HG02885 (cell line): ENCODE measurements at regions not wholly inside any gene's neighbourhood (a gene's known extent, or its start where the extent isn't known, plus 50 kb on each side); places are given as distances from the start of the nearest gene placed in this dataset.
"Not testable (repeated sequence)": the region's sequence is repeated elsewhere in the genome, so short reads cannot be mapped to it uniquely, and the experiment has no call there.

Source experiments
- ATAC-seq: cut with Tn5 transposase; IDR thresholded peaks from one replicate; pipeline ENCODE4 v1.9.1; 2021; ENCODE audit warnings: mild to moderate bottlenecking; ENCODE audit not compliant: unreplicated experiment, poor library complexity

DNA sequence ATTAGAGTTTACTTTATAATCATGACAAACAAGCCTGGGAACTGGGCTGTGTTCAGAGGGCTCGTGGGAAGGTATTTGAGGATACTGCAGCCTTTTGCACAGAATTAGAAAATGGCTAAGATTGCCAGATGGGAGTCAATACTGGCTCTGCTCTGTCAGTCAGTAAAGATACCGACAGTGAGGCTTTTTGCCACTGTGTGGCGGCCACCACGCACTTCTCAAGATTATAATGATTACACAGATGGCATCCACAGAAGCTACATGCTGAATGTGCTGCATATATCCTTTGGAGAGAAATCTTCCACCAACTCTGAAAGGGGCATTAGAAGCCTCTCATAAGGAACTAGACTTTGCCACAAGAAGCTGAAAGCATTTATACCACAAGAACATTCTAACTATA, 213.4 kb upstream of the PTBP2 start:
- no peak for ATAC-seq

DNA sequence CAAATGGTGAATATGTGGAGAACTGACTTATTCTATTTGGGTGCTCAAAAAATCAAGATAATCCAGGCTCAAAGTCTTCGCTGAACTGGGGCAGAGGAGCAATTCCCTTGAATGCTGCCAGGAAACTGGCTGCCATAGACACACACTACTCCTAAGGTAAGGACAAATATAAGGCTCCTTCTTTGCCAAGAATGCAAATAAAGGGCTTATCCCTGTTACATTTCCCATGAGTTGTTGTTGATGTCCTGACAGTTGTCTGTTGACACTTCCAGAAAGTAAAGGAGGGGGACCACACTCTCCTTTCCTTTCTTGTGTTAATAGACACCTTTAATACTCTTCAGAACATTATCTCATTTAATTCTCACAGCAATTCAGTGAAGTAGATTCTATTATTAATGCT, 212.2 kb upstream of the PTBP2 start:
- ATAC-seq = no peak

GRCh38 chr1:96509951-96510350, 211.6 kb upstream of the PTBP2 start:
- ATAC-seq = no peak

DNA sequence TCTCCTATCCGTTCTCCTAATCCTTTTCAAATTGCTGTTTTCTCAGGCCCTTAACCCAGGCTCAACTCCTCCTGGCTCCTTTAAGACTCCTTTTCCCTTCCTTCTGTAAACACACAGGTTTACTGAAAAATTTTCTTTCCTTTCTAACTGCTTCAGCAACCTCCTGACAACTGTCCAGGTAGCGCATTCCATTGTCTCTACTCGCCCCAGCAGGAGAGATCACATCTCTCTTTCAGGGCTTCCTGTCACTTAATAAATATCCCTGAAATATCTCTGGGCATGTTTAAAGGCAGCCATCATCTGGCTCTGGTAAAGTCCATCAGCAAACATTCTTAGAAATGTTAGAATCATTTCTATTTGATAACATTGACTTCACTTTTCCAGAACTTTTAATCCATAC, 211.2 kb upstream of the PTBP2 start:
- no peak for ATAC-seq

DNA sequence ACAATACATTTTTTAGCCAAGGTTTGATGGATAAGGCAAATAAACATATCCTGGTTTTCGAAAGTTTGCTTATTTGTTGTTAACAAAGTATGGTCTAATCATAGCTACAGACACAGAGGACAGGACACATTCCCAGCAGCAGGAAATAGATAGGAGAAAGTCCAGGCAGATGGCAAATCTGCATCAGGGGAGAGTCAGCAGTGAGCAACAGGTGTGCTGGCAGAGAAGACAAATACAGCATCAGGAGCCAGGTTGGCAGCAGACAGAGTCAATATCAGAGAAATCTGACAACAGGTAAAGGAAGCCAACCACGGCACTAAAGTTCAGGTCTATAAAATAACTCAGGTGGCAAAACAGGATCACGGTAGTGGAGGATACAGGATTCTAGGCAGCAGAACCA, 210.7 kb upstream of the PTBP2 start:
- no peak for ATAC-seq

DNA sequence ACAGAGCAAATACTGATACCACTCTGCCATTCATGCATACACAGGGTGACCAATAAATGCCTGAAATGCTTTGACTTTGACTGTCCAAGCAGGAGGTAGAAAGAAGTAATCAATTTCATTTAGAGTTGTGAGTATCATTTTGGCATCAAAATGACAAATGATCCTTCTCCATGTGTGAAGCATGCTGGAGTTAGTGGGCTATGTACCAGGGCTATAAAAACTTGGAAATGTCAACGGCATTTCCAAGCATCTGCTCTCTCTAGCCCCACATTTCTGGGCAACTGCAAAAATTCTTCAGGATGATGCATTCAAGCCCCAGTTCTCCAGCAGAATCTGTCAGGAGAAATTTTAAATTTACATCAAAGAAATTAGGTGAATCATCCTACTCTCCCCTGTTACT, 208.4 kb upstream of the PTBP2 start:
- ATAC-seq = no peak

DNA sequence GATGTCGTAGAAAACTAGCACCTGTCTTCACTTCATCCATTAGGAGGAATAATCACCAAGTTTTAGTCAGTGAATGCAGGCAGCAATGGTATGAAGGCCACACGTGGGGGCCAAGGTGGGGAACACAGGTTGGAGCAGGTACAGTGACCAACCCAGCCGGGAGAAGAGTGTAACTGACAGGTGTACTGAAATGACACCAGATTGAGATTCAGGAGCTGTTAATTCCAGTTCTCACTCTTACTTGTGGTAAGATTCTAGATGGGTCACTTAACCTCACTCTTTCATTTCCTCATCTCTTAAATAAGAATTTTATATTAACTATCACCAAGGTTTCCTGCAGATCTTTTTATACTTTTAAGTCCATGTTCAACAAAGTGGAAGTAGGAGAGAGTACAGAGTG, 206.2 kb upstream of the PTBP2 start:
- ATAC-seq = peak; percentile 88

GRCh38 chr1:96515925-96516324, 205.7 kb upstream of the PTBP2 start:
- ATAC-seq = peak; percentile 43

GRCh38 chr1:96519851-96520578, 201.6 kb upstream of the PTBP2 start:
- no peak for ATAC-seq

- no peak for ATAC-seq
Measured at GRCh38 chr1:96520579-96520947, 201.0 kb upstream of the PTBP2 start.

GRCh38 chr1:96521010-96521409, 200.6 kb upstream of the PTBP2 start:
- no peak for ATAC-seq

GRCh38 chr1:96521994-96522760, 199.4 kb upstream of the PTBP2 start:
- ATAC-seq = no peak

GRCh38 chr1:96522927-96523326, 198.7 kb upstream of the PTBP2 start:
- ATAC-seq = no peak

DNA sequence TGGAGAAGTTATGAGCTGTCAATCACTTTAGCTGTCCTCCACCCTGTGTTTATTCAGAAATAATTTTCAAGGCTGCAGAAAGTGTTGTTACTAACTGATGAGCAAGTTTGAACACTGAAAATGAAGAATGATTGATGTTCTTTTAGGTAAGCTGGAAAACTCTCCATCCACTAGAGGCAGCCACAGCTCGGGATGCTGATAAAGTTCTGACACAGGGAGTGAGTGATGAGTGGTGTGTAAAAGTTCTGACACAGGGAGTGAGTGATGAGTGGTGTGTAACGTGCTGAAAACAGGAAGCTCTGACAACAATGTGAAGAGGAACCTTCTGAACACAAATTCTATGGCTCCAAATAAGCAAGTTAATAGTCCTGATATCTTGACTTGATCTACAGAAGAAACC, 197.5 kb upstream of the PTBP2 start:
- no peak for ATAC-seq

- ATAC-seq = no peak
Measured at GRCh38 chr1:96525657-96526557, 195.7 kb upstream of the PTBP2 start.

DNA sequence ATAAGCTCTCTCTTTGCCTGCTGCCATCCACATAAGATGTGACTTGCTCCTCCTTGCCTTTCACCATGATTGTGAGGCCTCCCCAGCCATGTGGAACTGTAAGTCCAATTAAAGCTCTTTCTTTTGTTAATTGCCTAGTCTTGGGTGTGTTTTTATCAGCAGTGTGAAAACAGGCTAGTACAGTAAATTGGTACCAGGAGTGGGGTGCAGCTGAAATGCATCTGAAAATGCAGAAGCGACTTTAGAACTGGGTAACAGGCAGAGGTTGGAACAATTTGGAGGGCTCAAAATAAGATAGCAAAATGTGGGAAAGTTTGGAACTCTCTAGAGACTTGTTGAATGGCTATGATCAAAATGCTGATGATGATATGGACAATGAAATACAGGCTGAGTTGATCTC, 192.9 kb upstream of the PTBP2 start:
- ATAC-seq = not testable (repeated sequence)

DNA sequence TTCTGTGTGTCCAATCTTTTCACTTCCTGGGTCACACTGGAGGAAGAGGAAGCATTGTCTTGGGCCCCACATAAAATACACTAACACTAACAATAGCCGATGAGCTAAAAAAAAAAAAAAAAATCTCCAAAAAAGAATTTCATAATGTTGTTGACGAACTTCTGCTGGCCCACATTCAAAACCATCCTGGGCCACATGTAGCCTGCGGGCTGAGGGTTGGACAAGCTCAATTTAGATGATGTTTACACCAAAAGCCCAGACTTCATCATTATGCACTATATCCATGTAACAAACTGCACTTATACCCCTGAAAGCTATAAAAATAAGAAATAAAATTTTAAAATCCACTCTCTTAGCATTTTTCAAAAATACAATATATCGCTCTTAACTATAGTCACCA, 187.8 kb upstream of the PTBP2 start:
- no peak for ATAC-seq

DNA sequence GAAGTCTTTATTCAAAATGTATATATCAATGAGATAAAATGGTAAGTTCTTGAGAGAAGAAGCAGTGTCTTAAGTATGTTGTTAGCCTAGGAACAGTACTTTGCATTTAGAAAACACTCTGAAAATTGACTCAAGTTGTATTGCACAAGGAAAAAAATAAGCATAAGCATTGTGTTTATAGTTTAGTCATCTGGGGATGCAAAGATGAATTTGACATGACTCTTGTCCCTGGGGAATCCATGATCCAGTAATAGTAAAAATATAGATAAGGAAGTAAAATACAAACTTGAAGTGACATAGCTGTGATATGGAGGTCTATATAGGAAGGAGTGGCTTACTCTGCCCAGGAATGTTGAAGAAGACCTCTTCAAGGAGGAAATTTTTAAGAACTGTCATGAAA, 185.0 kb upstream of the PTBP2 start:
- no peak for ATAC-seq

DNA sequence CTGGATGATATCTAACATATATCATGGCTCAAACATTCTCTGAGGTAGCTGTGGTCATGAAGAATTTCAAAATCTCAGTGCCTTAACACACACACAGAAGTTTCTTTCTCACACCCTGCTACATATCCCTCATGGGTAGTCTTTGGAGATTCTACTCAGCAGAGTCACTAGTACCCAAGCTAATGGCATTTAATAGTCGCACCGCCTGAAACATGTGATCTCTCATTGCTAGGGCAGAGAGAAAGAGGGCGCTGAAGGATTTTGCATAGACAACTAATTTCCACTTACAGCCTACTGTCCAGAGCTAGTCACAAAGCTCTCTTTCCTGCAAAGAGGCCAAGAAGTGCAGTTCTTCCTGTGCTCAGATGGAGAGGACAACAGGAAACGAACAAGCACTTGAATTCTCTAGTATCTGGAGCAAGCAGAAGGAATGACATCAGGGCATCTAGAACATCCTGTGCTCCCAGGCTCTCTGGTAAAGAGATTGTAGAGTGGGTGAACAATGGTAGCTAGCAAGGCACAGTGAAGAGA, 183.4 kb upstream of the PTBP2 start:
- no peak for ATAC-seq

GRCh38 chr1:96538883-96539282, 182.7 kb upstream of the PTBP2 start:
- ATAC-seq = no peak

- ATAC-seq = no peak
Measured at GRCh38 chr1:96541491-96541890, 180.1 kb upstream of the PTBP2 start.
